SK-N-SH treated with all-trans-retinoic acid at 6 μM for 48 hours (cell line): ENCODE measurements at regions not wholly inside any gene's neighbourhood (a gene's known extent, or its start where the extent isn't known, plus 50 kb on each side); places are given as distances from the start of the nearest gene placed in this dataset.

ENCODE experiments used
- ARNTL ChIP-seq: fragments of 450-650 bp; formaldehyde crosslinking; IDR thresholded peaks from 2 replicates; pipeline ENCODE4 v1.5.0; 2020; ENCODE audit warnings: low read depth, mild to moderate bottlenecking, moderate library complexity, borderline replicate concordance
- BACH2 ChIP-seq: fragments of 250-450 bp; sonication (Bioruptor Pico); IDR thresholded peaks from 2 replicates; pipeline ENCODE4 v1.9.0; 2021; ENCODE audit warnings: mild to moderate bottlenecking, borderline replicate concordance
- CREB5 ChIP-seq: fragments of 250-450 bp; sonication (Bioruptor Pico); IDR thresholded peaks from 2 replicates; pipeline ENCODE4 v1.5.1; 2020; ENCODE audit warnings: low read depth, mild to moderate bottlenecking, moderate library complexity
- CSRNP3 ChIP-seq: fragments of 250-450 bp; sonication (Bioruptor Pico); IDR thresholded peaks from 2 replicates; pipeline ENCODE4 v1.5.1; 2021; ENCODE audit warnings: mild to moderate bottlenecking, moderate library complexity
- ESRRG ChIP-seq: fragments of 250-450 bp; sonication (Bioruptor Pico); IDR thresholded peaks from 2 replicates; pipeline ENCODE4 v1.6.1; 2021; ENCODE audit warnings: mild to moderate bottlenecking
- PATZ1 ChIP-seq: fragments of 250-450 bp; sonication (Bioruptor Pico); IDR thresholded peaks from 2 replicates; pipeline ENCODE4 v1.8.0; 2020; ENCODE audit warnings: mild to moderate bottlenecking, moderate library complexity, borderline replicate concordance
- POU6F1 ChIP-seq: fragments of 250-450 bp; sonication (Bioruptor Pico); IDR thresholded peaks from 2 replicates; pipeline ENCODE4 v1.8.0; 2021; ENCODE audit warnings: low read depth, mild to moderate bottlenecking, moderate library complexity, borderline replicate concordance
- RARB ChIP-seq: fragments of 250-450 bp; sonication (Bioruptor Pico); IDR thresholded peaks from 2 replicates; pipeline ENCODE4 v1.8.0; 2021; ENCODE audit warnings: mild to moderate bottlenecking, moderate library complexity
- TCF4 ChIP-seq: fragments of 250-450 bp; sonication (Bioruptor Pico); IDR thresholded peaks from 2 replicates; pipeline ENCODE4 v1.8.0; 2021; ENCODE audit warnings: mild to moderate bottlenecking, moderate library complexity, borderline replicate concordance
- ZC3H10 ChIP-seq: fragments of 250-450 bp; sonication (Bioruptor Pico); IDR thresholded peaks from 2 replicates; pipeline ENCODE4 v1.5.1; 2021; ENCODE audit warnings: mild to moderate bottlenecking, moderate library complexity
- ZFP3 ChIP-seq: fragments of 250-450 bp; sonication (Bioruptor Pico); IDR thresholded peaks from 2 replicates; pipeline ENCODE4 v1.5.0; 2020; ENCODE audit warnings: mild to moderate bottlenecking, moderate library complexity
- ZFP30 ChIP-seq: fragments of 450-650 bp; formaldehyde crosslinking; IDR thresholded peaks from 2 replicates; pipeline ENCODE4 v1.5.0; 2022; ENCODE audit warnings: mild to moderate bottlenecking, moderate library complexity
- ZNF8 ChIP-seq: fragments of 450-650 bp; formaldehyde crosslinking; IDR thresholded peaks from 2 replicates; pipeline ENCODE4 v1.5.0; 2020; ENCODE audit warnings: mild to moderate bottlenecking, moderate library complexity

- TF ChIP-seq BACH2 (CRISPR knock-in tag) (no peak), TCF4 (CRISPR knock-in tag) (no peak), ESRRG (CRISPR knock-in tag) (no peak), CREB5 (CRISPR knock-in tag) (no peak), ZFP3 (CRISPR knock-in tag) (no peak), PATZ1 (CRISPR knock-in tag) (no peak), ZFP30 (no peak), CSRNP3 (CRISPR knock-in tag) (no peak), POU6F1 (CRISPR knock-in tag) (no peak), ARNTL (CRISPR knock-in tag) (no peak), RARB (no peak), ZNF8 (CRISPR knock-in tag) (no peak), ZC3H10 (CRISPR knock-in tag) (no peak)
Measured at GRCh38 chr2:88269836-88270235, 99.7 kb downstream of the THNSL2 start.
